Hypothalamus (tissue), 51 donors: ENCODE measurements at regions not wholly inside any gene's neighbourhood (a gene's known extent, or its start where the extent isn't known, plus 50 kb on each side); places are given as distances from the start of the nearest gene placed in this dataset.
A peak's percentile ranks its signal among the peaks of the same experiment; 100 is the strongest.

ENCODE experiments used
- DNase-seq, 51 donors: peaks; one replicate each; lab custom pipeline; 2025; lab: John Stamatoyannopoulos, UW

DNA sequence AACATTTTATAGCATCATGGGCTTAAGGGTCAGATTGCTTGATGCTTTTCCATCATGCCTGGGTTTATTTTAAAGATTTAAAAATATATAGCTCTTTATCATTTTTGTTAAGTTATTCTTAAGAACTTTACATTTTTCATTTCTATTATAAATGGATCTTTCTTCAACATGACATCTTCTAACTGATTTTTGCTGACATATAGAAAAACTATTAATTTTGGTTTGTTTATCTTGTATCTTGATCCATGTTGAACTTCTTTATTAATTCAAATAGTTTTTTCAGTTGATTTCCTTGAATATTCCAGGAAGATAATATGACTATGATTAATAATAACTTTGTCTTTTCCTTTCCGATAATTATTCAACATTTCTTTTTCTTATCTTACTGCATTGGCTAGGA lies 237.9 kb upstream of the CLINT1 start:
- no peak for DNase-seq

DNA sequence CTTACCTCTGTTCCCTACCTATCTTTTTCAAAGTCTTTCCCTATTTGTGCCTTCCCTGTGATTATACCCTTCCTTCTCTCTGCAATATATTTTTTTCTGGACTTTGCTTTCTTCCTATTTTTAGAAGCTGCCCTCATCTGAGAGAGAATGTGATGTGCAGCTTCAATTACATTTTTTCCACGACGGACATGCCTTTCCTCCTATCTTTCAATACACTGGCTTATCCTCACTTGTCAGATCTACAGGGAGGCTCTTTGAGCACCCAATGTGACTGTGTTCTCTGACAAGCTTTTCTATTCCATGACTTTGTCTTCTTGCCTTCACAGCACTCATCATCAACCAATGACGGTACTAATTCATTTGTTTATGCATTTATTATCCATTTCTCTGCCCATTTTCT lies 227.9 kb upstream of the CLINT1 start:
- DNase-seq, result no peak

DNA sequence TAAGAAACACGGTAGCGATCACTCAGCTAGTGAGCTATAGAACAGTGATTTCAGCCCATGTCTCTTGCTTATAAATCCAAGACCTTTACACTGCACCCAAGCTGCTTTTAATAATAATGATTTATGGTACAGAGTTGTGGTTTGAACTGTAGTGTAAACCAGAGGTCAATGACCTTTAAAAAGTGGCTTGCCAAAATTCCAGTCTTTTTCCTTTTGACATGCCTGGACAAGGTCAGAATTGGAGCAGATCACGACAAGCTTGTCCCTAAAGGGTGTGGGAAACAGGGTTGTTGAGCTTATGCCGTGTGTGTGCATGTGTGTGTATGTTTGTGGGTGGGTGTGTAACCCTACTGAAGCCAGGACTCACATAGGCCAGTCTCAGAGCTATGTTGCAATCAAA lies 225.3 kb upstream of the CLINT1 start:
- DNase-seq, result no peak

DNA sequence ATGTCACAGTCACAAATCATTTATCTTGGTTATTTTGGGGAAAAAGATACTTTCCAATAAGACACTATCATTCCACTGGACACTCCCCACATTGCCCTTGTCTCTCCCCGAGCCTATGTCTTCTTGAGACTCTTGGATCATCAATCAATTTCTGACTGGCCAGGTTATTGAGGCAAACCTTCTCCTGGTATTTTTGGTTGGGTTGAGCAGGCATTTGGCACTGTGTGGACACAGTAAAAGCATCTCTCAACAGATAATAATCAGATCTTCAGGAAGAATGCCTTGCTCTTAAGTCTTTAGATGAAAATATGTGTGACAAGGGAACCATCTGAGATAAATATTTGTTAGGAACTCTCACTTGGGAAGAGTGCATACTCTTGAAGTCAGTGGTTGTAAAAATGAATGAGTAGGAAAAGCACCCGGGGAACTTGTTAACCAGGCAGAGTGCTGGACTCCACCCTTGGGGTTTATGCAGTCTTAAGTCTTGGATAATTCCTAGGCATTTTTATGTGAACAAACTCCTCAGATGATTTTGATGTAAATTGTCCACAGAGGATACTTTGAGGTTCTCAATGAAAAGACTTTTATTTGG lies 223.8 kb upstream of the CLINT1 start:
- no peak for DNase-seq

DNA sequence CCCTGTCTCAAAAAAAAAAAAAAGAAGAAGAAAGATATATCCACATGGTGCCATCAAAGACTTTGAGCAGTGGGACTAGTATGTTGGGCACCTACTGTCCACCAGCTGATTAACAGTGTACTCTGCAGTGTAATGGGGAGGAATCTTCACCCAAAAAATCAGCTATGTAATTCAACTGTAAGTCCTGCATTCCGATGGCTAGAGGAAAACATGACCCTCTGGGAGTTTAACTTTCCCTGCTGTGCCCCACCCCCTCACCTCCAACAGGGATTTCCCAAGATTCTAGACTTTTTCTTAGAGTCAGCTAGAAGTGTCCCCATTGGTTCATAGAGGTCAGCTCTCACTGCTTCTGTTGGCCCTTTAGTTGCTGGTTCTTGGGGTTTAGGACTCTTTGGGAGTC lies 221.2 kb upstream of the CLINT1 start:
- no peak for DNase-seq

DNA sequence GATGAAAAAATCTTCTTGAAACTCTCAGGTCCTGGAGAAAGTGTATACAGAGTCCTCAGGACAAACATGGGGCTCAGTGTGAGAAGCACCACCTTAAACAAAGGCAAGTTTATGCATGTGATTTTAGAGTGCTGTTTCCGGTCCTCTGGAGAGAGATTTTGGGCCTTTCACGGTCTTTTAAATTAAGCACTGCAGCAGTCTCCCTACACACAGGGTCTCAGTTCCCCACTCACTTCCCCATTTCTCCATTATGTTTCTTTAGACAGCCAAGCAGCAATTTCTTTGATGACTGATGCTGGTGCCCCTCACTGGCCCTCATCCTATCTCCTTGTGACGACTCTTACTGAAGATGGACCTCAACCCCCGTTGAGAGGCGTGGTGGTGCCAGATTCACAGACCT lies 220.2 kb upstream of the CLINT1 start:
- no peak for DNase-seq

DNA sequence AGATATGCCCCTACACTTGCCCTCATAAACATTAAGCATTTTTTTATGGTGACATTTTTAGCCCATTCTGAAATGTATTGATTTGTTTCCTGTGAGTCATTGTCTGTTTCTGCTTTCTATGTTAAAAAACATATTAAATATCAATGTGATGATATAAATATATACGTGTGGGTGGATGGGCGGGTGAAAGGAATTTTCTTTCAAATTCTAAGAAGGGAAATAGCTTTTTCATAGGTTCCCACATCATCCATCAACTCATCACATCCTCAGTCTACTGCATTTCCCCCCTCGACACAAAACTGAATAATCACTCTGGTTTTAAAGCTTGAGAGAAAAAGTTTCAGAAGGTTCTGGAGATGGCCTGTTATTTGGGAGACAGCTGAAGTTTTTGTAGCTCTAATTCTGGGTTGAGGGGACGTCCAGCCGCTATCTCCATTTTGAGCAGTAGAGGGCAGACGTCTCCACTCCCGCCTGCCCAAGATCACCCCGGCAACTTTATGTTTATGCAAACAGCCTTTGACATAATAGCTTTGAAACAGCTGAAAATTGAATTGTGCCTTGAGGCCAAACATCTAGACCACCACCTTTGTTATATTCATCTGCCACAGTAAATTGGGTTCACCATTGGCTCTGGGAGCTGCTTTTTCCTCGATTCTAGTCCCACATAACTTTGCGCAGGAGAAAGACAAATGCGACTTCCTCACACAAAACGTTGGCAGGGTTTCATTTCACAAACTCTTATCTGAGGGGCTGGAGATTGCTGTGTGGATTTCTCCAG lies 216.2 kb upstream of the CLINT1 start:
- DNase-seq, result peak in 37 of 51 donors; percentile 0 to 69 (median 11)

DNA sequence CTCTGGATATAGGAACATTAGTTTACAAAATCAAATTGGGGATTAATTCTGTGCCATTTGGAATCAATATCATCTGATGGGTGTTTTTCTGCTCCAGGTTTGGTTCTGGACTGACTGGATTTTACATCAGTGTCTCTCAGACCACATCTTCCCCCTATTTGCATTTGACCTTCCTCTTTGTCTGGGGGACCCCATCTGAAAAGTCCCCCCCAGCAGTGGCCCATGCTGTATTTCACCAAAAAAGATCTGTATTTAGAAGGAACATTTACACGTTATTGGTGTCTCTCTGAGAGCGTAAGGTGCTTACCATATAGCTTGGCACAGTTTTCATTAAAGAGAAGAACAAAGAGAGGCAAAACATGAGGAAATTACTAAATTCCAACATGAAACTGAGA lies 215.6 kb upstream of the CLINT1 start:
- no peak for DNase-seq

DNA sequence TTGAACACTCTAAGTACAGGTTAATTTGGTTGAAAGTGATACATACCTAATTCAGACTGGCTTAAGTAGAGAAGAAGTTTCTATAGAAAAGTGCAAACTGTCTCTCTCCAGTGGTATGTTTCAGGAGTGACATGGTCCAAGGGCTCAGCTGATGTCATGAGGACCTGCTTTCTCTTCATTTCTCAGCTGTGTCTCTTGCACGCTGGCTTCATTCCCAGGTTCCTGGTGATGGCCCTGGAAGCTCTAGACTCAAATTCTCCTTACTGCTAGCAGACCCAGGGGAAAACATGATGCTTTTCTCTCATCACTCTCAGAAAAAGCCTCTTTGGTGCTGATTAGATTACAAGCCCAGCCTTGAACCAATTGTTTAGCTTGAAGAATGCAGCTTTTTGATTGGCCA lies 211.9 kb upstream of the CLINT1 start:
- no peak for DNase-seq

DNA sequence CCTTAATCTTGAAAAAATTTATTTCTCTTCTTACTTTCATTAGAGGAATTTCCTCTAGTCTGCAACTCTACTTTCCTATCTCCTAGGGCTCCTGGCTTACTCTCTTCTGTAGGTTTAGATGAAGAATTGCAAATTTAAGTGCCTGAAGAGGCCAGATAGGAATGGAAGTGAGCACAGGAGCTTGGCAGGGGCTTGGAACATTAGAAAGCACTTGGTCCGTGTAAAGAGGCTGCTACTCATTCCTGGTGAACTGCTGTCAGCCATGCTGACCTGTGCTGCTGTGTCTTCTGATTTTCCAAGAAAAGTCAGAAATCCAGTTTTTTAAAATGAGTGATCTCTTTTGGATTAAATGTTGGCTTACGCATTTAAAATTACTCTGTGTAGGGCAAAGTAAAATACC lies 210.9 kb upstream of the CLINT1 start:
- no peak for DNase-seq

DNA sequence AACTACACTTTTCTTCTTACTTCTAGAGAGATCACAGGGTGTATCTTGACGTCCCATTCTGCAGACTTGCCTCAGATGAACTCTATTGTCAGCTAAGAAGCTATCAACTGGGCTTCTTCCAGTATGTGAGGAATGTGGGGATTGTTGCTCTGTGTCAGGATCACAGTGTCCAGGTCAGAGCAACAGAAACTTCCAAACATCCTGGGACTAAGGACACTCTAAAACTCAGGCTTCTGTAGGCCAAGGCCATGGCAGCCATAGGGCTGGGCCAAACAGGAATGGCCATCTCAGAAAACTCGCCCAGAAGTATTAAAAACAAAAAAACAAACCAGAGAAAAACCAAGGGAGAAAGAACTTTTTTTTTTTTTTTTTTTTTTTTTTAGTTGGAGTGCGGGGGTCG lies 210.0 kb upstream of the CLINT1 start:
- DNase-seq, result no peak

DNA sequence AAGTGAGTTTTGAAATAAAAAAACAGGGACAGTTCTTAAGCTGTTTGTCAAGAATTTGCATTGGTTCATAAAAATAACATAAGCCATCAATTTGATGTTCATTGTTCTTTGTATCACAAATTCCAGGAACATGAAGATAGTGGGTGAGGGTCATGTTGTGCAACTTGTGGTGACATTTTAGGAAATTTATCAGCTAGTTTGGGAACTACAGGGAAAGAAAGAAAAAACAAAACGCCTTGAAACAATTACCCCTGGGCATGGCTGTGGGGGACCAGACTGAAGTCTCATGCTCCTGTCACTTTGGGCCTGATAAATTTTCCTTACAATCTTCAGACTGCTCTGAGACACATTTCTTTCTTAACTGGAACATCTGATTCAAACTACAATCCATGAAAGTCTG lies 207.1 kb upstream of the CLINT1 start:
- DNase-seq, result no peak

DNA sequence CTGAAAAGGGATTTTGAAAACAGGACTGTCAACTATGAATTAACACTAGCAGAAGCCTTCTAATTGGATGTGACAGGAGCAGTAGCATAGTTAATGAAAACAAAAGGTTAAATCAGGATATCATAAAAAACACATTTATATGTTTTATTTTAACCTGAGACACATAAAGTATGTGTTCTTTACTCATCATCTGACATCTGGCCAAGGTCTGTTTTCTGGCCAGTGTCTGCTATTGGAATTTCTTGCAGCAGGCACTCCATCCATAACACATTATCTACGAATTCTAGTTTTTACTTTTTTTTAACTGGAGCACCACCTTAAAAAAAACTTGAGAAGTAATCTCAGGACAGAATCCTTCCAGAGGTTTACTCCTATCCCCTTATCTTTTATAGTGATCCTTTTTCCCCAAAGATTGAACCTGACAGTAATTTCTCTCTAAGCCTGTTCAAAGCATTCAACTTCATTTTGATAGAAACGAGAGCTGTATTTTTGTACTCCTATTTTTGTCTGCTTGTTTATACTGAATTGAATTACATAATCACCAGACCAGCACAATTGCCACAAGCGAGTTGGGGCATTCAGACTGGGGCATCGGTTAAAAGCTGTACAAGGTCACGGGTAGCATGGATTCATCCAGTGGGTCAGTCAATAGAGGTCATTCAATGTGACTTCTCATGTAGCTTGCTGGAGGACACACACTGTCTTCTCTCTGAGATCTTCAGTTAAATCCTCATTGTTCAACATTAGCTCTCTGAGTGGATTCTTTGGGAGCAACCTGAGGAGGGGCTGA lies 205.6 kb upstream of the CLINT1 start:
- DNase-seq, result no peak

DNA sequence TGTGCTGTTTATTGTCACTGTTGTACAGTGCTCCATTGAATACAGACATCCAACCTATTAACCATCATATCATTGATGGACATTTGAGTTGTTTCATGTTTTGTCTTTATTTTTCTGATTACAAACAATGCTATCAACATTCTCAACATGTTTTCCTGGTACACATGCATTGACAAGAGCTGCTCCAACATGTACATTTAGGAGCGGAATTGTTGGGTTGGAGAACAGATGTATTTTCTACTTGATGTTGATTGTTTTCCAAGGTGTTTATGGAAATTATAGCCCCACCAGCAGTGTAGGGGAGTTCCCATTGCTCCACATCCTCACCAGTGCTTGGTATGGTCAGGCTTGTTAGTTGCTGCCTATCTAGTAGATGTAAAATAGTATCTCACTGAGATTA lies 204.1 kb upstream of the CLINT1 start:
- no peak for DNase-seq

DNA sequence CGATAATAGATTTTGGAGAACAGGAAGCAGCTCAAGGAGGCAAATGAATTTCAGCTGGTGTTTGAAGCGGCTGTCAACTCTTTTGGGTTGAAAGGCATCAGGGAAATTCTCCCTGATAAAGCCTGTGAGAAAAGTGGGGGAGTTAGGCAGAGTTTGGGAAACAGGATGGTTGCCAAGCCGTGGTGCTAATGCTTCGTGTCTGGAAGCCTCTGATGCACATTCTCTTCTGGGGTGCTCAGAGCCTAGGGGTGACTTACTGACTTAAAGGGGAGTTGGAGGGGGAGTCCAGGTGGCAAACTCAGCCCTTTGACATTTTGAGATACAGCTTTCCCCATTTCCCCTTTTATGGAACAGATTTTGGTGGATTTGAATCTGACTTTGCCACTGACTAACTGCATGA lies 202.5 kb upstream of the CLINT1 start:
- no peak for DNase-seq

DNA sequence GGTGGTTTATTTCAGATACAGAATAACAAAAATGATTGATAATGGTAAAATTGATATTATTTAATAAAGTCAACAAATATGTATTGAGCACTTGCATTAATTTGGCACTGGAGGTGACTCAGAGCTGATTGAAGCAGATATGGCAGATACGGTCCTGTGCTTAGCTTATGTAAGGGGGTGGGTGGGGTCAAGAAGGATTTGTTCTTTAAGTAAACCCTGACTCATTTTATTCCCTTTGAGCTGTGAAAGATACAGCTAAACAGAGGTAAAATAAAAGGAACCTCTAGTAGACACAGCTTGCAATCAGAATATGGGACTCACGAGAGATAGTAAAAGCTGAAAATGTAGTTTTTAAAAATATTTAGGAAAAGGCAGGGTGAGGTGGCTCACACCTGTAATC lies 201.3 kb upstream of the CLINT1 start:
- no peak for DNase-seq

DNA sequence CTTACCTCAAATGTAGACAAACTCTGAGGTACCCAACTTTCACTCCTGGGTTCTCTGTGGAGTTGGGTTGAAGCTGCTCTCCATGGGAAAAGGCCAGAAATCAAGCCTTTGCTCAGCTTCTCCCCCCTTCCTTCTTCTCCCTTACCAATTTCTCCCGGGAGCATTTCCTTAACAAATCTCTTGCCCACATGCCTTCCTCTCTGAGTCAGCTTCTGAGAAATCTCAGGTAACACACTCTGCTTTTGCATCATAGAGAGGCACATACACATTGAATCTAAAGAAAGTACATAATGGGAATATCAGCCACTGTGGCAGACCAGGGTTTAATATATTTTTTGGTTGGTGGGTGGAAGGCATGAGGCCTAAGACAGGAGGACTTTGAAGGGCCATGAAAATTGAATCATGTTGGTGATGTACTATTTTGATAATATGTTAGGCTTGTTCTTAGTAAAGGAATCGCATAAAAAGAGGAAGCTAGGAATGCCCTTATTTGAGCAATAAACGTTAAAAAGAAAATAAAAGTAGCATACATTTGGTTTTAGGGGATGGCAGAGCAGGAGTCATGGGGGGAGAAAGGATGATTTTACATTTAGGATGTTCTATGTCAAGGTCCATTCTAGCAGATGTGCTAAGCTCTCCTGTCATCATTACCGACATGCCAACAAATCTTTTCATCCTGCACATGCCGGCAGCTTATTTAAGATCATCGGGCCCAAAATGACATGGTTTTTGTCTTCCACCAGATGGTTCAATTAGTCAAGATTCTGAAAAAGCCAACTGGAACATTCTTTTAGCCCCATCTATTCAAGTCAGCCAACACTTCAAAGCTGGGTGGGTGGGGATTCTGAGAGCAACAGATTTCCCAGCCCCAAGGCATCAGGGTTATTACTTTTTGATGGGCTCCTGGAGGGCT lies 199.5 kb upstream of the CLINT1 start:
- no peak for DNase-seq

DNA sequence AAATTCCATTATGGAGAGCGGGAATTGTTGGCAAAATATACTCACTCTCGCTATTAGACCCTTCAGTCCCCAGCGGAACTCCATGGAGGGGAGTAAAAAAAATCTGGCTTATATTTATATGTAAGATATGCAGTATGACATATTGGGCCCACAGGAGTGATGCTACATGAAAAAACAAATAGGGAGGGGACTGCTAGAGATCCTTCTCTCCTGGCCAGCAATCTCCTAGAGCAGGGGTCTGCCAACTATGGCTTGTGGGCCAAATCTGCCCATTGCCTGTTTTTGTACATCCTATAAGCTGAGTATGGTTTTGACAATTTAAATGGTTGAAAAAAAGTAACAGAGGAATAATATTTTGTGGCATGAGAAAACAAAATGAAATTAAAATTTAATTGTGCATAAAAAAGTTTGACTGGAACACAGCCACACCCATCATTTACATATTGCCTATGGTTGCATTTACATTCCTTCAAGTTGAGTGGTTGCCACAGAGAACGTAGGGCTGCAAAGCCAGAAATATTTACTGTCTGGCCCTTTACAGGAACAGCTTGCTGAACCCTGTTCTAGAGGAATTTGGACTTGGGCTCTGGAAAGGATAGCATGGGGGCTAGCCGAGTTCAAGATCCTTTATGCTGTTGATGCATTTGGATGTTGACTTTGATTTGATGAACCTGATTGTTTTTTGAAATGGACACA lies 197.3 kb upstream of the CLINT1 start:
- DNase-seq, result no peak

DNA sequence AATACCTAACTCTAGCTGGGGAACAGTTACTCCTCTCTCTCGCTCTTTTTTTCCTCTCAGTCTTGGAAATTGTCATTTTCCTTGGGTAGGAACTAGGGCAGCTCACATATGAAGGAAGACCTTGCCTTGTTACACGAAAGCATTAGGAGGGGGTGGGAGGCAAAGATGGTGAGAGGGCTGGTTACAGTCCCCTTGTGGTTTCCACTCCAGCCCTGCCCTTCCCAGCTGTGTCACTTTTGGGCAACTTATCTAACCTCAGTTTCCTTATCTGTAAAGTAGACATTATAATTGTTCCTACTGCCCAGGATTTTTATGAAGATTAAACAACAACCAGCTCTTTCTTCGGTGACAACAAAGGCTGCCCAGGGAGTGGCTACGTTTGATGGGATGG lies 196.2 kb upstream of the CLINT1 start:
- no peak for DNase-seq
